ENCODE measurements at regions not wholly inside any gene's neighbourhood (a gene's known extent, or its start where the extent isn't known, plus 50 kb on each side); places are given as distances from the start of the nearest gene placed in this dataset.

DNA sequence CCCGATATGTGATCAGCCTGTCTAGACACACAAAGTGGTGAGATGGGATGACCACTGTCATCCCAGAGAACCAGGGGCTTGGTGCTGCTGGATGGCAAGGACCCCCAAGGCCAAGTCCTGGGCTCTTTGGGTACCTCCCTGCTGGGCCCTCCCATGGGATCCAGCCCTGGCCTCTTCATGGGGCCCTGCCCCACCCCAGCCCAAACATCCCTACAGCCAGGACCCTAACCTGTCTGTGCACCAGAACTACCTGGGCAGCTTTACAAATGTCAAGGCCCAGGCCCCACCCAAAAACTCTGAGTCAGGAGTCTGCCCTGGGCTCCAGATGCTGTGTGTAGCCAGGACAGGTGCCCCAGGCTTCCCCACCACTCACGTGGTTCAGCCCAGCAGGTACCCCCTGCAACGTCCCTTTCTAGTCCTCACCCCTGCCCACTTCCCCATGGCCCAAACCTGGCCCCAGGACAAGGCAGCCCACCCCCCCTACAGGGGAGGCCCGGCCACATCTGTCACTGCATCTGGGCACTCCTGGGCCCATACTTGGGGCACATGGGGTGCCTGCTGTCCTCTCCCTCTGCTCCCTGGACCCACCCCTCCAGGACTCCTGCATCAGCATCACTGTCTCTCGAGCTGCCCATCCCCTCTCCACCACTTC lies 233.5 kb downstream of the TUBA3C start:
- TF ChIP-seq, protein P1, sequence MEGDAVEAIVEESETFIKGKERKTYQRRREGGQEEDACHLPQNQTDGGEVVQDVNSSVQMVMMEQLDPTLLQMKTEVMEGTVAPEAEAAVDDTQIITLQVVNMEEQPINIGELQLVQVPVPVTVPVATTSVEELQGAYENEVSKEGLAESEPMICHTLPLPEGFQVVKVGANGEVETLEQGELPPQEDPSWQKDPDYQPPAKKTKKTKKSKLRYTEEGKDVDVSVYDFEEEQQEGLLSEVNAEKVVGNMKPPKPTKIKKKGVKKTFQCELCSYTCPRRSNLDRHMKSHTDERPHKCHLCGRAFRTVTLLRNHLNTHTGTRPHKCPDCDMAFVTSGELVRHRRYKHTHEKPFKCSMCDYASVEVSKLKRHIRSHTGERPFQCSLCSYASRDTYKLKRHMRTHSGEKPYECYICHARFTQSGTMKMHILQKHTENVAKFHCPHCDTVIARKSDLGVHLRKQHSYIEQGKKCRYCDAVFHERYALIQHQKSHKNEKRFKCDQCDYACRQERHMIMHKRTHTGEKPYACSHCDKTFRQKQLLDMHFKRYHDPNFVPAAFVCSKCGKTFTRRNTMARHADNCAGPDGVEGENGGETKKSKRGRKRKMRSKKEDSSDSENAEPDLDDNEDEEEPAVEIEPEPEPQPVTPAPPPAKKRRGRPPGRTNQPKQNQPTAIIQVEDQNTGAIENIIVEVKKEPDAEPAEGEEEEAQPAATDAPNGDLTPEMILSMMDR (IDR thresholded peaks at IDR 0.05; ENCODE audit: low read length): no peak
- no peak for TF ChIP-seq EZH2 (IDR thresholded peaks at IDR 0.05; ENCODE audit: borderline replicate concordance, low read length)
